ENCODE measurements at regions not wholly inside any gene's neighbourhood (a gene's known extent, or its start where the extent isn't known, plus 50 kb on each side); places are given as distances from the start of the nearest gene placed in this dataset.

DNA sequence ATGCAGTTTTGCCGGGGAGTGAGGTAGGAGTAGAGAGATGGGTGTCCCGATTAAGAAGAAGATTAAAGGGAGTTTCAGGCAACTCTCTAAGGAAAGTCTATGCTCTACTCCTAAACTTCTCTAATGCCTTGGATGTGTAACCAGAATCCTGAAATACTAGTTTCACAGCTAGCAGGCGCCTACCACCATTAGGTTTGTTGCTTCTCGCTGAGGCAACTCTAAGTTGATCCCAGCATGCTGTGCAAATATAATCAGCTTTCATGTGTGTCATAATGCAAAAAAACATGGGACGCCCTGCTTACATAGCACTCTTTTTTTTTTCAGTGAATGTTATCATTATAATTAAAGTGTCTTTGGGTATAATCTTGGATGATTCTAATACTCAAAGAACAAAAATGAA lies 50.4 kb upstream of the FAM3C start:
- H3K9me3 ChIP-seq (ENCODE audit: low read depth, low read length) = no peaks in the 10 kb centered on the region
- H3K36me3 ChIP-seq (ENCODE audit: insufficient read depth, low read length) = no peaks in the 10 kb centered on the region
- no peak for TF ChIP-seq FOXP2 (optimal IDR thresholded peaks at IDR 0.05; ENCODE audit: control extremely low read depth, extremely low read length, insufficient read depth)
- H3K4me3 ChIP-seq = no peak overlapping the region
- no peak for DNase-seq (ENCODE audit: low read depth, low spot score)
- H3K27ac ChIP-seq = no peak overlapping the region
- no peak overlapping the region for H3K9ac ChIP-seq (ENCODE audit: insufficient read length)

Data from SK-N-MC (cell line).